Uterus (tissue), 2 donors: ENCODE measurements at regions not wholly inside any gene's neighbourhood (a gene's known extent, or its start where the extent isn't known, plus 50 kb on each side); places are given as distances from the start of the nearest gene placed in this dataset.

Experiments
- CTCF ChIP-seq, 4 experiments: fragments of 200-600 bp in 2 of 4; fragments of 450-650 bp in 2 of 4; sonication (generic) in 2 of 4; IDR thresholded peaks; one replicate each; pipeline ENCODE4 v1.5.1; 2016 to 2019; ENCODE audit warnings: antibody characterized with exemption in 4 of 4, mild to moderate bottlenecking in 2 of 4, moderate library complexity in 1 of 4
- POLR2A ChIP-seq, 2 donors: fragments of 450-650 bp; IDR thresholded peaks; one replicate each; pipeline ENCODE4 v1.6.1; 2016; ENCODE audit warnings: antibody characterized with exemption in 2 of 2, mild to moderate bottlenecking in 1 of 2, moderate library complexity in 1 of 2

GRCh38 chr20:51306081-51306480 lies 236.4 kb downstream of the NFATC2 start:
- no peak for TF ChIP-seq CTCF (IDR thresholded peaks at IDR 0.05)
- no peak for TF ChIP-seq POLR2A (IDR thresholded peaks at IDR 0.05)
